Thyroid gland (tissue), 4 donors: ENCODE measurements at regions not wholly inside any gene's neighbourhood (a gene's known extent, or its start where the extent isn't known, plus 50 kb on each side); places are given as distances from the start of the nearest gene placed in this dataset.

Experiments used
- DNase-seq, 2 donors: peaks; one replicate each; pipeline ENCODE4 v3.0.0-alpha.2; 2019
- H3K27ac ChIP-seq, 3 donors: fragments of 200-600 bp; sonication (generic); 1 replicate in 2 of 3; 2 replicates in 1 of 3; pipeline ENCODE4 v1.5.1; 2016 to 2019; ENCODE audit warnings: mild to moderate bottlenecking in 1 of 3, moderate library complexity in 1 of 3
- H3K27me3 ChIP-seq: fragments of 200-600 bp; sonication (generic); one replicate; pipeline ENCODE4 v1.5.1; 2019
- H3K36me3 ChIP-seq, 2 donors: fragments of 200-600 bp; sonication (generic); one replicate each; pipeline ENCODE4 v1.5.1; 2016 to 2019
- H3K4me1 ChIP-seq, 2 donors: fragments of 200-600 bp; sonication (generic); one replicate each; pipeline ENCODE4 v1.5.1; 2017 to 2019
- H3K4me3 ChIP-seq, 3 donors: fragments of 200-600 bp; sonication (generic); replicated peaks in 1 of 3; 1 replicate in 2 of 3; 2 replicates in 1 of 3; pipeline ENCODE4 v1.5.1; 2016; ENCODE audit warnings: mild to moderate bottlenecking in 1 of 3
- H3K9me3 ChIP-seq: fragments of 200-600 bp; sonication (generic); one replicate; pipeline ENCODE4 v1.5.1; 2017
- CTCF ChIP-seq, 6 experiments: fragments of 200-600 bp in 3 of 6; fragments of 450-650 bp in 3 of 6; sonication (generic) in 3 of 6; IDR thresholded peaks; one replicate each; pipeline ENCODE4 v1.5.1; 2016 to 2019; ENCODE audit warnings: antibody characterized with exemption in 6 of 6, mild to moderate bottlenecking in 2 of 6, inconsistent platforms in 1 of 6, moderate library complexity in 1 of 6
- POLR2A ChIP-seq, 2 donors: fragments of 450-650 bp; IDR thresholded peaks; one replicate each; pipeline ENCODE4 v1.6.1; 2017; ENCODE audit warnings: antibody characterized with exemption in 2 of 2, mild to moderate bottlenecking in 2 of 2, moderate library complexity in 1 of 2
- WGBS, 2 donors: methylation state at CpG; one replicate each; pipeline ENCODE4 v1.1.5; 2017; 5-methylcytosine and 5-hydroxymethylcytosine counted together
- intact Hi-C: fragments of 100-400 bp; cut with DNase I; formaldehyde crosslinking; loops from one replicate; pipeline ENCODE4 v1.15.1; 2023

DNA sequence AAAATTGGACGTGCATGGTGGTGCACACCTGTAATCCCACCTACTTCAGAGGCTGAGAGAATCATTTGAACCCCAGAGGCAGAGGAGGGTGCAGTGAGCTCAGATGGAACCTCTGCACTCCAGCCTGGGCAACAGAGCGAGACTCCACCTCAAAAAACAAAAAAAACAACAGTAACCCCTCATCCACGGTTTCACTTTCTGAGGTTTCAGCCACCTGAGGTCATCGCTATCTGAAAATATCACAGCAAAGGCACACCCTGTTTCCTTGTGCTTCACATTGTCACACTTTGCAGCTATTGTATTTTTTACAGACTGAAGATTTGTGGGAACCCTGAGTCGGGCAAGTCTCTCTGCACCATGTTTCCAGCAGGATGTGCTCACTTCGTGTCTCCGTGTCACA is 54.1 kb upstream of the FOXQ1 start:
- Histone ChIP-seq H3K27me3 (no peaks in the 10 kb centered on the region), H3K4me3 (no peak overlapping the region), H3K36me3 (no peaks in the 10 kb centered on the region), H3K4me1 (no peaks in the 10 kb centered on the region), H3K9me3 (no peaks in the 10 kb centered on the region), H3K27ac (no peak overlapping the region)
- intact Hi-C loops = no loop called here
- TF ChIP-seq CTCF (IDR thresholded peaks at IDR 0.05) = no peak
- 87 to 89% methylated on average over 7 of the region's 7 CpGs for WGBS, 2 donors
- DNase-seq = no peak

DNA sequence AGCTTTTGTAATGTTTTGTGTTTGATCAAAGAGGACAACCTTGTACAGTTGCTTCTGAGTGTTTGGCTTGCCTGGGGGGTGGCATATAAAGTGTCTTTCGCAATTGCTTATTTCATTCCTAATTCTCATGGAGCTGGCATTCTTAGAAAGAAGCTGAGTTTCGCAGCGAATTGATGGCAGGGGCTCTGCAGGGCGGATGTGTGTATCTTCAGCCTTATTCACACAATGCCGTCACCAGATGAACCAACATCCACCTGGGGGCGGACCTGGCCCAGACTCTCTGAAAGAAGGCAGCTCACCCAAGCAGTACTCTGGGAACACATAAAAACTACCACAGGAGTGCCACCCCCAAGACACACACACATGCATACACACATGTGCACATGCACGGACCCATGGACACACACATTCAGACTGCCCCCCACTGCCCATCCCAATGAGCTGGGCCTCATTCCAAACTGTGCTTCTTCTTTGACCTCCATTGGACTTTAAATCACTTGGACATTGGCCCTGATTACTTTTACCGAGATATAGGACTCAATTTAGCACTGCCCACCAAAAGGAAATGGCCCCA is 55.4 kb upstream of the FOXQ1 start:
- no peak overlapping the region for H3K27ac ChIP-seq
- no peak for DNase-seq
- H3K36me3 ChIP-seq = no peaks in the 10 kb centered on the region
- 89 to 95% methylated on average over 8 of the region's 8 CpGs for WGBS, 2 donors
- TF ChIP-seq POLR2A (IDR thresholded peaks at IDR 0.05) (no peak), CTCF (IDR thresholded peaks at IDR 0.05) (no peak)
- intact Hi-C loops = no loop called here
- H3K27me3 ChIP-seq = no peaks in the 10 kb centered on the region
- no peak overlapping the region for H3K4me3 ChIP-seq
- no peaks in the 10 kb centered on the region for H3K9me3 ChIP-seq
- no peaks in the 10 kb centered on the region for H3K4me1 ChIP-seq

GRCh38 chr6:1255636-1256365 is 56.1 kb upstream of the FOXQ1 start:
- Histone ChIP-seq H3K27ac (no peak overlapping the region), H3K27me3 (no peaks in the 10 kb centered on the region), H3K9me3 (no peaks in the 10 kb centered on the region), H3K4me1 (no peaks in the 10 kb centered on the region), H3K4me3 (no peak overlapping the region), H3K36me3 (no peaks in the 10 kb centered on the region)
- 78 to 86% methylated on average over 9 of the region's 9 CpGs for WGBS, 2 donors
- no peak for DNase-seq
- intact Hi-C loops = no loop called here
- no peak for TF ChIP-seq CTCF (IDR thresholded peaks at IDR 0.05)
- no peak for TF ChIP-seq POLR2A (IDR thresholded peaks at IDR 0.05)

GRCh38 chr6:1254326-1254725 is 57.6 kb upstream of the FOXQ1 start:
- TF ChIP-seq POLR2A (IDR thresholded peaks at IDR 0.05) = no peak
- TF ChIP-seq CTCF (IDR thresholded peaks at IDR 0.05) = no peak
- WGBS, 2 donors = 95 to 97% methylated on average over 4 of the region's 4 CpGs
- intact Hi-C loops = no loop called here

GRCh38 chr6:1253816-1254215 is 58.1 kb upstream of the FOXQ1 start:
- Histone ChIP-seq H3K4me1 (no peaks in the 10 kb centered on the region), H3K4me3 (no peak overlapping the region), H3K36me3 (no peaks in the 10 kb centered on the region), H3K27ac (no peak overlapping the region), H3K9me3 (no peaks in the 10 kb centered on the region), H3K27me3 (no peaks in the 10 kb centered on the region)
- 83 to 90% methylated on average over 9 of the region's 9 CpGs for WGBS, 2 donors
- intact Hi-C loops = no loop called here
- TF ChIP-seq CTCF (IDR thresholded peaks at IDR 0.05) (no peak), POLR2A (IDR thresholded peaks at IDR 0.05) (no peak)
- DNase-seq = no peak

More at GRCh38 chr6:1254326-1254725, 57.6 kb upstream of the FOXQ1 start:
- H3K4me3 ChIP-seq = no peak overlapping the region
- H3K27me3 ChIP-seq = no peaks in the 10 kb centered on the region
- no peaks in the 10 kb centered on the region for H3K9me3 ChIP-seq
- no peaks in the 10 kb centered on the region for H3K4me1 ChIP-seq
- no peak overlapping the region for H3K27ac ChIP-seq
- DNase-seq = no peak
- H3K36me3 ChIP-seq = no peaks in the 10 kb centered on the region
